Mucosa of descending colon (tissue), 3 donors: ENCODE measurements at regions not wholly inside any gene's neighbourhood (a gene's known extent, or its start where the extent isn't known, plus 50 kb on each side); places are given as distances from the start of the nearest gene placed in this dataset.

Experiments used
- ATAC-seq: fragments of 200-7000 bp; cut with Tn5 transposase; one replicate; pipeline ENCODE4 v1.9.1; 2020; ENCODE audit warnings: mild to moderate bottlenecking, moderate library complexity
- DNase-seq, 3 donors: peaks; one replicate each; pipeline ENCODE4 v3.0.0-alpha.2; 2020
- H3K36me3 ChIP-seq: fragments of 200-600 bp; one replicate; pipeline ENCODE4 v1.8.0; 2021; ENCODE audit warnings: low read depth, mild to moderate bottlenecking
- H3K4me1 ChIP-seq: fragments of 200-600 bp; one replicate; pipeline ENCODE4 v1.8.0; 2021; ENCODE audit warnings: low read depth, mild to moderate bottlenecking
- H3K4me3 ChIP-seq: fragments of 200-600 bp; one replicate; pipeline ENCODE4 v1.8.0; 2021; ENCODE audit warnings: mild to moderate bottlenecking
- H3K9me3 ChIP-seq: fragments of 200-600 bp; one replicate; pipeline ENCODE4 v1.8.0; 2021; ENCODE audit warnings: mild to moderate bottlenecking
- CTCF ChIP-seq: fragments of 200-600 bp; IDR thresholded peaks from one replicate; pipeline ENCODE4 v1.8.0; 2022; ENCODE audit warnings: antibody characterized with exemption, mild to moderate bottlenecking
- intact Hi-C, 2 donors: fragments of 100-400 bp; cut with DNase I in 1 of 2; cut with micrococcal nuclease in 1 of 2; formaldehyde crosslinking; loops; one replicate each; pipeline versions ENCODE4 v1.11.0 to v1.11.1; 2022; cut with DNase I, micrococcal nuclease
- donor health status: DM: no; HTN: no; CAD: no; lungs with moderate emphysema.
- donor health status: DM: no; HTN: no; CAD: no.
- donor health status: DM: no; HTN: yes; CAD: no.

- Histone ChIP-seq H3K9me3 (no peaks in the 10 kb centered on the region), H3K4me3 (no peak overlapping the region), H3K4me1 (no peaks in the 10 kb centered on the region), H3K36me3 (no peaks in the 10 kb centered on the region)
- intact Hi-C loops, result no loop called here
- DNase-seq, result no peak
- no peak for ATAC-seq
- TF ChIP-seq CTCF, result no peak
Observed at GRCh38 chr2:82735336-82735735, 1723.7 kb downstream of the SUCLG1 start.

DNA sequence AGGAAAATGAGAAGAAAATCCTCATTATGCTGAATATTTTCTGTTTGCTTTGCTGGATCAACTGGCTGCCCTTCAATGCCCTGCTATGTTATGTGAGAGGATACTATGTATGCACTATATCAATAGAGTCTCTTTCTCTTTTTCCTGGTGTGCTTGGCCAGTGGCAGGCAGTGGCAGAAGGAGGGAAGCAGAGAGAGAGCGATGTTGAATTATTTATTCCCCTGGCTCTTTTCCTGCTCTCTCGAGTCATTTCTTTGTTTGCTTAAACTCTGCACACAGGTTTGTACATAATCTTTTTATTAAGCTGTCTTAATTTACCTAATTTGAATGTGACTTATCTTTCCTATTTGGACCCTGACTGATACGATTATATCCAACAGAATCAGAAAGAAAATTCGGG, 1727.3 kb downstream of the SUCLG1 start:
- Histone ChIP-seq H3K9me3 (no peaks in the 10 kb centered on the region), H3K36me3 (no peaks in the 10 kb centered on the region), H3K4me1 (no peaks in the 10 kb centered on the region), H3K4me3 (no peak overlapping the region)
- ATAC-seq (no peak), DNase-seq (no peak)
- intact Hi-C loops, result no loop called here
- TF ChIP-seq CTCF, result no peak

DNA sequence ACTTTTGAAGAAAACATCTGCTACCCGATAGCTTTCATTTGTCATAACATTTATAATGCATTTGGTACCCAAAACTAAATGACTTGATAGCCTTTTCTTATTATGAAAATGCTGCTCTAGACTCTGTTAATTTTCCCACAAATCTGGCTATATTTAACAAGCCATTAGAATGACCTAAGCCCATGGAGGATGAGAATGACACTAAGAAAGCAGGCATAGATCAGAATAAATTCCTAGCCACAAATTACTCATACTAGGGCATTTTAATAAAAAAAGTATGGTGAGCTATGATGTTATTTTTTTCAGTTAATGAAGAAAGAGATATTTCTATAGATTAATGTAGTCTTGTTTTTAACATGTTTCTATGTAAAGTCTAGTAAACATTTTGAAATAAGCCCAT, 1728.3 kb downstream of the SUCLG1 start:
- no peak for TF ChIP-seq CTCF
- H3K4me1 ChIP-seq, result no peaks in the 10 kb centered on the region
- H3K36me3 ChIP-seq, result no peaks in the 10 kb centered on the region
- ATAC-seq (no peak), DNase-seq (no peak)
- no peaks in the 10 kb centered on the region for H3K9me3 ChIP-seq
- no peak overlapping the region for H3K4me3 ChIP-seq
- intact Hi-C loops, result no loop called here

DNA sequence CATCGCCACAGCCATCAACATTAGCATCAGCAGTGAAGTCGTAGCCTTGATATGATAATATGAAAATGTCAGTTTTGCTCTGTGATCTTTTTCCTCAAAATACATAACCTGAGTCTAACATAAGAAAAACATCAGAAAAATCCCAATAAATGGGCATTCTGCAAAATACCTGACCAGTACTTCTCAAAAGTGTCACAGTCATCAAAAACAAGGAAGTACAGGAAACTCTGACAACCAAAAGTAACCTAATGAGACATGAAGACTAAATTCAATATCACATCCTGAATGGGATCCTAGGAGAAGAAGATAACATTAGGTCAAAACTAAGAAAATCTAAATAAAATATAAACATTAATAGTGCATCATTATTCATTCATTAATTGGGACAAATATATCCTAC, 1731.0 kb downstream of the SUCLG1 start:
- DNase-seq (no peak), ATAC-seq (no peak)
- Histone ChIP-seq H3K36me3 (no peaks in the 10 kb centered on the region), H3K4me3 (no peak overlapping the region), H3K4me1 (no peaks in the 10 kb centered on the region), H3K9me3 (no peaks in the 10 kb centered on the region)
- intact Hi-C loops, result no loop called here
- TF ChIP-seq CTCF, result no peak

DNA sequence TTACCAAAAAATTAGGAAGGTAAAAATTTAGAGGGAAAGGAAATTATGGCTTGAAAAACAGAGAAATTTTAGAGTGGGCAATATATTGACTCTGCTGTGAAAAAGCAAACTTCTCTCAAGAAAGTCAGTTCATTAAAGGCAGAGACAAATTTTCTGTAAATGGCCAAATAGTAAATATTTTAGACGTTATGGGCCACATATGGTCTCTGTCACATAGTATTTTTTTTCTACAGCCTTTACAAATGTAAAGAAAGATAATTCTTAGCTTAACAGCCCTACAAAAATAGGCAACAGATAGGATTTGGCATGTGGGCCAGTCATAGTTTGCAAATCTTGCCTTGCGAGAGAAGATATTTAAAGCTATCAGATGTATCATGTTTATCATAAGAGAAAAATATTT, 1750.4 kb downstream of the SUCLG1 start:
- DNase-seq, result no peak
- Histone ChIP-seq H3K4me1 (no peaks in the 10 kb centered on the region), H3K36me3 (no peaks in the 10 kb centered on the region), H3K9me3 (no peaks in the 10 kb centered on the region), H3K4me3 (no peak overlapping the region)
- intact Hi-C loops, result no loop called here
- no peak for ATAC-seq
- TF ChIP-seq CTCF, result no peak

- no peaks in the 10 kb centered on the region for H3K9me3 ChIP-seq
- H3K4me1 ChIP-seq, result no peaks in the 10 kb centered on the region
- no peak for TF ChIP-seq CTCF
- H3K36me3 ChIP-seq, result no peaks in the 10 kb centered on the region
- ATAC-seq (no peak), DNase-seq (no peak)
- intact Hi-C loops, result no loop called here
- H3K4me3 ChIP-seq, result no peak overlapping the region
Observed at GRCh38 chr2:82697231-82697630, 1761.8 kb downstream of the SUCLG1 start.
